CD14-positive monocyte (primary cell): ENCODE measurements at regions not wholly inside any gene's neighbourhood (a gene's known extent, or its start where the extent isn't known, plus 50 kb on each side); places are given as distances from the start of the nearest gene placed in this dataset.

ENCODE experiments used
- DNase-seq, 3 donors: peaks; one replicate each; pipeline ENCODE4 v3.0.0-alpha.2; 2011 to 2022
- H2AFZ ChIP-seq: 2 replicates; pipeline ENCODE4 v1.6.0; 2012; ENCODE audit warnings: mild to moderate bottlenecking, low read depth, low read length, inconsistent platforms; ENCODE audit not compliant: insufficient read depth, poor library complexity, severe bottlenecking
- H3K27ac ChIP-seq, 2 donors: 1 replicate in 1 of 2; 2 replicates in 1 of 2; pipeline ENCODE4 v1.5.1; 2012 to 2013; ENCODE audit warnings: low read length in 2 of 2, control low read depth in 1 of 2, inconsistent platforms in 1 of 2, low read depth in 1 of 2, mild to moderate bottlenecking in 1 of 2
- H3K27me3 ChIP-seq, 2 donors: one replicate each; pipeline versions ENCODE4 v1.6.0 to v1.6.1; 2011 to 2013; ENCODE audit warnings: low read length in 2 of 2; ENCODE audit not compliant: control insufficient read depth in 2 of 2, insufficient read depth in 2 of 2
- H3K36me3 ChIP-seq, 2 donors: replicated peaks in 1 of 2; 1 replicate in 1 of 2; 2 replicates in 1 of 2; pipeline versions ENCODE4 v1.5.1 to v1.6.1; 2012 to 2013; ENCODE audit warnings: low read length in 2 of 2, control low read depth in 1 of 2, inconsistent platforms in 1 of 2, mild to moderate bottlenecking in 1 of 2; ENCODE audit not compliant: insufficient read depth in 2 of 2, control insufficient read depth in 1 of 2
- H3K4me1 ChIP-seq, 2 donors: 1 replicate in 1 of 2; 2 replicates in 1 of 2; pipeline versions ENCODE4 v1.5.1 to v1.6.1; 2012 to 2013; ENCODE audit warnings: low read length in 2 of 2, control low read depth in 1 of 2, inconsistent platforms in 1 of 2, mild to moderate bottlenecking in 1 of 2, moderate library complexity in 1 of 2; ENCODE audit not compliant: insufficient read depth in 2 of 2, control insufficient read depth in 1 of 2
- H3K4me2 ChIP-seq: replicated peaks from 2 replicates; pipeline ENCODE3; 2012; ENCODE audit warnings: low read length, moderate library complexity, mild to moderate bottlenecking; ENCODE audit not compliant: poor library complexity, severe bottlenecking; ENCODE audit errors: extremely low read depth
- H3K4me3 ChIP-seq, 3 experiments: fragments of 200-600 bp in 1 of 3; sonication (generic) in 1 of 3; replicated peaks in 1 of 3; 1 replicate in 2 of 3; 2 replicates in 1 of 3; pipeline ENCODE4 v1.5.1; 2011 to 2013; ENCODE audit warnings: low read length in 3 of 3, mild to moderate bottlenecking in 3 of 3, control low read depth in 2 of 3, low read depth in 2 of 3, inconsistent platforms in 1 of 3, moderate library complexity in 1 of 3
- H3K79me2 ChIP-seq: 2 replicates; pipeline ENCODE4 v1.6.0; 2012; ENCODE audit warnings: mild to moderate bottlenecking, control low read depth, inconsistent platforms, low read length, moderate library complexity; ENCODE audit not compliant: insufficient read depth
- H3K9ac ChIP-seq: 2 replicates; pipeline ENCODE4 v1.6.0; 2017; ENCODE audit warnings: low read length, mild to moderate bottlenecking; ENCODE audit not compliant: insufficient read depth, poor library complexity, severe bottlenecking
- H3K9me3 ChIP-seq, 2 donors: replicated peaks in 1 of 2; 1 replicate in 1 of 2; 2 replicates in 1 of 2; pipeline versions ENCODE4 v1.5.1 to v1.6.1; 2012 to 2013; ENCODE audit warnings: low read length in 2 of 2, control low read depth in 1 of 2; ENCODE audit not compliant: control insufficient read depth in 1 of 2, insufficient read depth in 1 of 2
- H4K20me1 ChIP-seq: 2 replicates; pipeline ENCODE4 v1.6.0; 2012; ENCODE audit warnings: mild to moderate bottlenecking, low read length, control low read depth, moderate library complexity; ENCODE audit not compliant: insufficient read depth
- H3K27ac Mint-ChIP-seq, 7 donors: one replicate each; pipeline ENCODE4 v1.8.0; 2020; ENCODE audit warnings: mild to moderate bottlenecking in 7 of 7, mixed read lengths in 7 of 7, moderate library complexity in 6 of 7, inconsistent platforms in 2 of 7
- H3K27me3 Mint-ChIP-seq, 3 donors: one replicate each; pipeline ENCODE4 v1.8.0; 2021 to 2022; ENCODE audit warnings: low read depth in 3 of 3, mild to moderate bottlenecking in 3 of 3, mixed read lengths in 3 of 3, moderate library complexity in 3 of 3, inconsistent platforms in 1 of 3
- H3K36me3 Mint-ChIP-seq, 2 donors: one replicate each; pipeline ENCODE4 v1.8.0; 2020; ENCODE audit warnings: mixed read lengths in 2 of 2, inconsistent platforms in 1 of 2, mild to moderate bottlenecking in 1 of 2
- H3K4me1 Mint-ChIP-seq: one replicate; pipeline ENCODE4 v1.8.0; 2020; ENCODE audit warnings: mild to moderate bottlenecking, mixed read lengths
- H3K4me3 Mint-ChIP-seq, 2 donors: one replicate each; pipeline ENCODE4 v1.8.0; 2020; ENCODE audit warnings: mild to moderate bottlenecking in 2 of 2, mixed read lengths in 2 of 2, moderate library complexity in 1 of 2
- H3K9me3 Mint-ChIP-seq, 7 donors: one replicate each; pipeline ENCODE4 v1.8.0; 2020 to 2022; ENCODE audit warnings: mixed read lengths in 7 of 7, mild to moderate bottlenecking in 6 of 7, moderate library complexity in 6 of 7, inconsistent platforms in 2 of 7
- CTCF ChIP-seq: fragments of 200-600 bp; IDR thresholded peaks from one replicate; pipeline ENCODE4 v1.8.0; 2022; ENCODE audit warnings: antibody characterized with exemption, mild to moderate bottlenecking
- WGBS: methylation state at CpG from one replicate; pipeline ENCODE4 v1.1.5; 2013; ENCODE audit warnings: missing lambda C conversion rate; ENCODE audit not compliant: insufficient coverage; 5-methylcytosine and 5-hydroxymethylcytosine counted together
- intact Hi-C, 2 donors: fragments of 100-400 bp; cut with micrococcal nuclease; formaldehyde crosslinking; loops; one replicate each; pipeline versions ENCODE4 v1.15.0 to v1.15.1; 2023

- WGBS: 54% methylated on average over 2 of the region's 9 CpGs
- H3K9ac ChIP-seq: no peak overlapping the region
- H3K4me3 ChIP-seq: no peak overlapping the region
- peak overlapping the region; percentile 13 for H3K4me2 ChIP-seq
- intact Hi-C loops: no loop called here
- no peaks in the 10 kb centered on the region for H3K9me3 Mint-ChIP-seq
- H3K27ac Mint-ChIP-seq: peak overlapping the region; percentile 65 to 89 (median 77)
- peaks cover 30 to 31% of the 10 kb centered on the region in 2 donors for H3K4me1 ChIP-seq
- peak overlapping the region in 1 of 2 donors; percentile 51 for H3K4me3 Mint-ChIP-seq
- peak overlapping the region in 1 of 2 donors; percentile 79 for H3K27ac ChIP-seq
- no peak for TF ChIP-seq CTCF
- H3K9me3 ChIP-seq: no peaks in the 10 kb centered on the region
- H3K4me1 Mint-ChIP-seq: peaks cover 37% of the 10 kb centered on the region
- H3K27me3 ChIP-seq: no peaks in the 10 kb centered on the region
- no peak for DNase-seq
- H4K20me1 ChIP-seq: no peaks in the 10 kb centered on the region
- H2AFZ ChIP-seq: peak overlapping the region; percentile 64
- no peaks in the 10 kb centered on the region for H3K36me3 Mint-ChIP-seq
- H3K36me3 ChIP-seq: no peaks in the 10 kb centered on the region
- H3K27me3 Mint-ChIP-seq: no peaks in the 10 kb centered on the region
- no peaks in the 10 kb centered on the region for H3K79me2 ChIP-seq
Observed at GRCh38 chr20:53751620-53752318, 158.1 kb upstream of the ZNF217 start.

GRCh38 chr20:53750827-53751619 is 157.4 kb upstream of the ZNF217 start:
- peaks cover 30 to 31% of the 10 kb centered on the region in 2 donors for H3K4me1 ChIP-seq
- no peak overlapping the region for H3K4me3 ChIP-seq
- no peaks in the 10 kb centered on the region for H3K36me3 ChIP-seq
- H3K27ac ChIP-seq: peak overlapping the region; percentile 52 to 79
- H3K9me3 ChIP-seq: no peaks in the 10 kb centered on the region
- peak; percentile 61 to 79 (median 78) for DNase-seq
- H3K9ac ChIP-seq: peak overlapping the region; percentile 24
- H2AFZ ChIP-seq: peak overlapping the region; percentile 64
- no peaks in the 10 kb centered on the region for H3K36me3 Mint-ChIP-seq
- peaks cover 34% of the 10 kb centered on the region for H3K4me1 Mint-ChIP-seq
- no peak for TF ChIP-seq CTCF
- no peaks in the 10 kb centered on the region for H4K20me1 ChIP-seq
- peak overlapping the region; percentile 36 to 89 (median 77) for H3K27ac Mint-ChIP-seq
- H3K4me3 Mint-ChIP-seq: peak overlapping the region in 1 of 2 donors; percentile 51
- intact Hi-C loops: no loop called here
- 50% methylated on average over 9 of the region's 14 CpGs for WGBS
- H3K9me3 Mint-ChIP-seq: no peaks in the 10 kb centered on the region
- H3K27me3 ChIP-seq: no peaks in the 10 kb centered on the region
- no peak overlapping the region for H3K4me2 ChIP-seq
- no peaks in the 10 kb centered on the region for H3K79me2 ChIP-seq
- H3K27me3 Mint-ChIP-seq: no peaks in the 10 kb centered on the region
